Urinary bladder (tissue), 3 donors: ENCODE measurements at regions not wholly inside any gene's neighbourhood (a gene's known extent, or its start where the extent isn't known, plus 50 kb on each side); places are given as distances from the start of the nearest gene placed in this dataset.
A peak's percentile ranks its signal among the peaks of the same experiment; 100 is the strongest.
"Not testable (repeated sequence)": the region's sequence is repeated elsewhere in the genome, so short reads cannot be mapped to it uniquely, and the experiment has no call there.

Experiments used
- DNase-seq: peaks from one replicate; pipeline ENCODE4 v3.0.0-alpha.2; 2015; ENCODE audit errors: extremely low spot score
- H3K27ac ChIP-seq: one replicate; pipeline ENCODE4 v1.5.1; 2013; ENCODE audit warnings: low read depth, mild to moderate bottlenecking, moderate library complexity
- H3K36me3 ChIP-seq: one replicate; pipeline ENCODE4 v1.6.1; 2013; ENCODE audit warnings: mild to moderate bottlenecking, moderate library complexity; ENCODE audit not compliant: insufficient read depth
- H3K4me1 ChIP-seq: one replicate; pipeline ENCODE4 v1.6.1; 2013; ENCODE audit warnings: mild to moderate bottlenecking, moderate library complexity; ENCODE audit not compliant: insufficient read depth
- H3K4me3 ChIP-seq: one replicate; pipeline ENCODE4 v1.5.1; 2013; ENCODE audit warnings: low read depth, low read length
- WGBS: extraction: QIAGEN DNeasy Blood & Tissue Kit; methylation state at CpG from one replicate; pipeline ENCODE4 v1.1.7; 2013; 5-methylcytosine and 5-hydroxymethylcytosine counted together
- donor health status: healthy with polysubstance abuse.
- donor health status: healthy.

DNA sequence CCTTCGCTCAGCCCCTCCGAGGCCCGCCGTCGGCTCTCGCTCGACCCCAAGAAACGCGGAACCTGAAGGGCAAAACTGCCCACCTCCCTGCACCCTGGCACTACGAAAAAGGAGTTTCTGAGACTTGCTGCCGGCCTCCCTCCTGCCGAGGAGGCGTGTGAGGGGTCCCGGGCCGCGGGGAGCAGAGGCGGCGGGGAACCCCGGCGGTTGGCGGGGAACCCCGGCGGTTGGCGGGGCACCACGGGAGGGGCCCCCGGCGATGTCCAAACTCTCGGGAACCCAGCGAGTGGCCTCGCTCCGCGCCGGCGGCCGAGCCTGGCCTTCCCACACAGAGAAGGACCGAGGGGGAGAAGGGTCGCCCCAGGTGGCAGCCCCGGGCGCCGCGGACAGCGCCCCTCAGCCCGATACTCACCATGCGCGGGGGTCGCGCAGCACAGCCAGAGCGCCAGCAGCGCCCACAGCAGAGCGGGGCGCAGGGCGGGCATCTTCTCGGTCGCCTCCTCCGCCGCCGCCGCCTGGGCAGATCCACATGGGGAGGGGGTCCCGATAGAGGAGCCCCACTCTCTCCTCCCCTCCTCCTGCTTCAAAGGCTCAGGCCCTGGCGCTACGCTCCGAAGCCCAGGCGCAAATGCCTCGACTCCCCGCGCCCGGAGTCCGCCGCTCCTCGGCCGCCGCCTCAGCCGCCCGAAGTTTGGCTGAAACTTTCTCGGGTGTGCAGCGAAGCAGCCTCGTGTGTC, 69.4 kb upstream of the NUDT4B start:
- WGBS = under 1% methylated on average over 28 of the region's 77 CpGs
- H3K36me3 ChIP-seq, H3K4me1 ChIP-seq, DNase-seq: not testable (repeated sequence)
- Histone ChIP-seq H3K27ac (peak overlapping the region; percentile 38), H3K4me3 (peak overlapping the region; percentile 39)

GRCh38 chr1:148679787-148680326, 68.7 kb upstream of the NUDT4B start:
- DNase-seq, H3K4me1 ChIP-seq, H3K36me3 ChIP-seq, H3K27ac ChIP-seq: not testable (repeated sequence)
- H3K4me3 ChIP-seq = peak overlapping the region; percentile 39
- 0% methylated on average over 2 of the region's 37 CpGs for whole genome bisulfite sequencing

DNA sequence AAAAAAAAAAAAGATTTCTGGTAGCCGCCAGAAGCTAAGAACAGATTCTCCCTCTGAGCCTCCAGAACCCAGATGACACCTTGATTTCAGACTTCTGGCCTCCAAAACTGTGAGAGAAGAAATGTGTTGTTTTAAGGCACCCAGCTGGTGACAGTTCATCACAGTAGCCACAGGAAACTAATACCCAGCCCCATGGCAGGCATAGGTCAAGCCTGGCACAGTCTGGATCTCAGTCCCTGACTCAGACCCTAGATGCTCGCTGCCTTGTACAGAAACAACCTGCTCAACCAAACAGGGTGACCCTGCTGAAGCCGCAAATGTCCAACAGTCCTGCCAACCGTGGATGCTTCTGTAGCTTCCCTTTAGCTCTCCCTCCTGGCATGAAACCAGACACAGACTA, 61.8 kb upstream of the NUDT4B start:
- 100% methylated on average over 2 of the region's 4 CpGs for WGBS
- DNase-seq, H3K4me1 ChIP-seq, H3K4me3 ChIP-seq, H3K27ac ChIP-seq, H3K36me3 ChIP-seq: not testable (repeated sequence)

GRCh38 chr1:148687376-148687775, 61.2 kb upstream of the NUDT4B start:
- not testable (repeated sequence) for H3K27ac ChIP-seq, DNase-seq
- no CpG with 5 or more reads among the region's 2 CpGs for WGBS

More at GRCh38 chr1:148687376-148687775, 61.2 kb upstream of the NUDT4B start:
- H3K4me3 ChIP-seq, H3K4me1 ChIP-seq, H3K36me3 ChIP-seq: not testable (repeated sequence)
